Pancreas (tissue), 10 donors: ENCODE measurements at regions not wholly inside any gene's neighbourhood (a gene's known extent, or its start where the extent isn't known, plus 50 kb on each side); places are given as distances from the start of the nearest gene placed in this dataset.

Experiments
- ATAC-seq, 4 donors: fragments of 200-7000 bp; cut with Tn5 transposase; one replicate each; pipeline versions ENCODE4 v1.8.0 to v1.9.1; 2020; ENCODE audit warnings: mild to moderate bottlenecking in 4 of 4, moderate library complexity in 4 of 4
- DNase-seq, 6 donors: peaks; one replicate each; pipeline ENCODE4 v3.0.0-alpha.2; 2020
- FAIRE-seq: peaks from 2 replicates; lab custom pipeline; 2012; peaks lifted over from hg19 to GRCh38; lab: Jason Lieb, UNC
- H3K27ac ChIP-seq, 4 donors: fragments of 200-600 bp; sonication (generic); 1 replicate in 3 of 4; 2 replicates in 1 of 4; pipeline versions ENCODE4 v1.5.0 to v1.8.0; 2020
- H3K27me3 ChIP-seq, 4 donors: fragments of 200-600 bp; one replicate each; pipeline ENCODE4 v1.8.0; 2021
- H3K36me3 ChIP-seq, 3 donors: fragments of 200-600 bp; sonication (generic) in 1 of 3; one replicate each; pipeline versions ENCODE4 v1.5.0 to v1.8.0; 2020 to 2021
- H3K4me1 ChIP-seq, 3 donors: fragments of 200-600 bp; one replicate each; pipeline ENCODE4 v1.8.0; 2021
- H3K4me3 ChIP-seq, 4 donors: fragments of 200-600 bp; sonication (generic) in 2 of 4; one replicate each; pipeline versions ENCODE4 v1.5.0 to v1.8.0; 2020 to 2021
- H3K9me3 ChIP-seq, 4 donors: fragments of 200-600 bp; one replicate each; pipeline ENCODE4 v1.8.0; 2021
- WGBS, 2 donors: extraction: QIAGEN DNeasy Blood & Tissue Kit; methylation state at CpG; one replicate each; pipeline ENCODE4 v1.1.7; 2013; 5-methylcytosine and 5-hydroxymethylcytosine counted together
- intact Hi-C, 3 donors: fragments of 100-400 bp; cut with DNase I; formaldehyde crosslinking; loops; one replicate each; pipeline versions ENCODE4 v1.11.1 to v1.14.2; 2022
- TF ChIP-seq, protein P1 (sequence below), 4 donors: fragments of 200-600 bp; sonication (generic) in 3 of 4; IDR thresholded peaks; one replicate each; pipeline versions ENCODE4 v1.5.0 to v1.8.0; 2021; ENCODE audit warnings: antibody characterized with exemption in 4 of 4
- donor health status: healthy with polysubstance abuse.
- donor health status: DM: no; HTN: no; CAD: no; lungs with moderate emphysema.
- donor health status: DM: no; HTN: no; CAD: no.
- donor health status: control.
- donor health status: control.
- donor health status: Bipolar disorder and iron deficiency.
- donor health status: DM: yes; HTN: yes; CAD: no.
- donor health status: DM: no; HTN: no; CAD: no.
- donor health status: DM: no; HTN: no; CAD: no.
- donor health status: DM: yes; HTN: yes; CAD: no.

DNA sequence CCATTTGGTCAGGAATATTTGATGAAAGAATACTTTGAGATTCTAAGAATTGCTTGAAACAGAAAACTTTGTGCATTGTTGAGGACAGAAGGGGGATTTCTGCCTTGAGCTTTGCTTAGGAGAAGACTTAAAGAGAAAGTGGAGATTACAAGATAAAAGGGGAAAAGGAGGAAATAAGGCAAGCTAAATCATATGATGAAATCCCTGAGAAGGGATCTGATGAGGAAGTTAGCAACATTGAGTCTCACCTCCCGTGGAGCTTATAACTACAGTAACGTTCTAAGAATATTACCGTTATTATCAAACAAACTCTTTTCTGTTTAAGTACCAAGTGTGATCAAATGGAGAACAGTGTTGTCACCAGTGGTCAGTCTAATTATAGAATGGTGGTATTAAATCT lies 414.7 kb upstream of the NAALADL2 start:
- Histone ChIP-seq H3K9me3 (no peaks in the 10 kb centered on the region), H3K27ac (no peak overlapping the region), H3K4me1 (peaks cover 0 to 4% (median 0%) of the 10 kb centered on the region in 3 donors), H3K27me3 (no peaks in the 10 kb centered on the region), H3K36me3 (no peaks in the 10 kb centered on the region), H3K4me3 (no peak overlapping the region)
- ATAC-seq = no peak
- no peak for DNase-seq
- TF ChIP-seq, protein P1, sequence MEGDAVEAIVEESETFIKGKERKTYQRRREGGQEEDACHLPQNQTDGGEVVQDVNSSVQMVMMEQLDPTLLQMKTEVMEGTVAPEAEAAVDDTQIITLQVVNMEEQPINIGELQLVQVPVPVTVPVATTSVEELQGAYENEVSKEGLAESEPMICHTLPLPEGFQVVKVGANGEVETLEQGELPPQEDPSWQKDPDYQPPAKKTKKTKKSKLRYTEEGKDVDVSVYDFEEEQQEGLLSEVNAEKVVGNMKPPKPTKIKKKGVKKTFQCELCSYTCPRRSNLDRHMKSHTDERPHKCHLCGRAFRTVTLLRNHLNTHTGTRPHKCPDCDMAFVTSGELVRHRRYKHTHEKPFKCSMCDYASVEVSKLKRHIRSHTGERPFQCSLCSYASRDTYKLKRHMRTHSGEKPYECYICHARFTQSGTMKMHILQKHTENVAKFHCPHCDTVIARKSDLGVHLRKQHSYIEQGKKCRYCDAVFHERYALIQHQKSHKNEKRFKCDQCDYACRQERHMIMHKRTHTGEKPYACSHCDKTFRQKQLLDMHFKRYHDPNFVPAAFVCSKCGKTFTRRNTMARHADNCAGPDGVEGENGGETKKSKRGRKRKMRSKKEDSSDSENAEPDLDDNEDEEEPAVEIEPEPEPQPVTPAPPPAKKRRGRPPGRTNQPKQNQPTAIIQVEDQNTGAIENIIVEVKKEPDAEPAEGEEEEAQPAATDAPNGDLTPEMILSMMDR (IDR thresholded peaks at IDR 0.05) = no peak
- 88 to 91% methylated on average over 3 of the region's 3 CpGs for WGBS, 2 donors
- intact Hi-C loops = no loop called here
- FAIRE-seq = no peak

DNA sequence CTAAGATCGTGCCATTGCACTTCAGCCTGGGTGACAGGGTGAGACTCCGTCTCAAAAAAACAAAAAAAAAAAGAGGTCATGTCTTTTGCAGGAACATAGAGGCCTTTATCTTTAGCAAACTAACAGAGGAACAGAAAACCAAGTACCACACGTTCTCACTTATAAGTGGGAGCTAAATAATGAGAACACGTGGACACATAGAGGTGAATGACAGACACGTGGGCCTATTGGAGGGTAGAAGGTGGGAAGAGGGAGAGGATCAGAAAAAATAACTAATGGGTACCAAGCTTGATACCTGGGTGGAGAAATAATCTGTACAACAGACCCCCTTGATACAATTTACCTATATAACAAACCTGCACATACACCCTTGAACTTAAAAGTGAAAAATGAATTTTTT lies 401.4 kb upstream of the NAALADL2 start:
- H3K27me3 ChIP-seq = no peaks in the 10 kb centered on the region
- no peak overlapping the region for H3K27ac ChIP-seq
- H3K36me3 ChIP-seq = no peaks in the 10 kb centered on the region
- FAIRE-seq (no peak), DNase-seq (no peak), ATAC-seq (no peak)
- no peaks in the 10 kb centered on the region for H3K4me1 ChIP-seq
- 84 to 93% methylated on average over 5 of the region's 5 CpGs for WGBS, 2 donors
- TF ChIP-seq, protein P1 (IDR thresholded peaks at IDR 0.05) = no peak
- intact Hi-C loops = no loop called here
- H3K9me3 ChIP-seq = no peaks in the 10 kb centered on the region
- H3K4me3 ChIP-seq = no peak overlapping the region

DNA sequence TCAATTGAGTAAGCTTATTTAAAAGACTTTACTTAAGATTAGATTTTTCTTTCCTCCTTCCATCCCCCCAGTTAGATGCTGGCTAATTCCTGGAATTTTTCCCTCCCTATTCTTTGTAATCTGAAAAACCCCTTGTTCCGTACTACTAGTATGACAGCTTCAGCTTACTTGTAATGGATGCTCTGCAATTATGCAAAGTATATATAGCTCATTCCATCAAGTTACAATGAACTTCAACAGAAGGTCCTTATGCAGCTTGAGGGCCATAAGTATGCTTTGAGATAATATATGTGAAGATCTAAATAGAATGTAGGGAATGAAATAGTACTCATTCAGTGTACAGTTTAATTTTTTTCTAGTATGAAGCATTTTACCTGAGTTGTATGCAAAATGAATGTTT lies 398.3 kb upstream of the NAALADL2 start:
- H3K27ac ChIP-seq = no peak overlapping the region
- no peaks in the 10 kb centered on the region for H3K36me3 ChIP-seq
- intact Hi-C loops = no loop called here
- H3K27me3 ChIP-seq = no peaks in the 10 kb centered on the region
- no peak for DNase-seq
- no peak overlapping the region for H3K4me3 ChIP-seq
- WGBS, 2 donors = 42 to 49% methylated on average over 1 of the region's 1 CpG
- ATAC-seq = no peak
- no peaks in the 10 kb centered on the region for H3K9me3 ChIP-seq
- FAIRE-seq = no peak
- TF ChIP-seq, protein P1 (IDR thresholded peaks at IDR 0.05) = no peak
- no peaks in the 10 kb centered on the region for H3K4me1 ChIP-seq

DNA sequence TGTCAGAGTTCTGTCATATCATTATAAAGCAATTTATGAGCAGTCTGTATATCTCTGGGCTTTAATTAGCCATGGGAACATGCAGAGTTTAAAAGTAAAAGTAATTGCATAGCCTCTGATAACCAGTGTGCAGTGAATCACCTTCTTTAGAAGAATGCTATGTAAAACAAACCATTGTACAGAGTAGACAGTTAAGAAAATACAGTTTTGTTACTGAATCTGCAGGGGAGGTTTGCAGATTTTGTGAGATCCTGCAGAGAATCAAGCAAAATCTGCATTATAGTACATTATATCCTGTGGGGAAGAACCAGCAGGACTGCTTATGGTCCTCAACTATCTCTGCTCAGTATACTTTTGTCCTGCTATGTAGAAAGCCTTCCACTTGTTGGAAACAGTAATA lies 396.2 kb upstream of the NAALADL2 start:
- ATAC-seq (no peak), FAIRE-seq (no peak), DNase-seq (no peak)
- no peaks in the 10 kb centered on the region for H3K9me3 ChIP-seq
- H3K36me3 ChIP-seq = no peaks in the 10 kb centered on the region
- no peaks in the 10 kb centered on the region for H3K27me3 ChIP-seq
- intact Hi-C loops = no loop called here
- TF ChIP-seq, protein P1 (IDR thresholded peaks at IDR 0.05) = no peak
- H3K27ac ChIP-seq = no peak overlapping the region
- no peak overlapping the region for H3K4me3 ChIP-seq
- no peaks in the 10 kb centered on the region for H3K4me1 ChIP-seq

DNA sequence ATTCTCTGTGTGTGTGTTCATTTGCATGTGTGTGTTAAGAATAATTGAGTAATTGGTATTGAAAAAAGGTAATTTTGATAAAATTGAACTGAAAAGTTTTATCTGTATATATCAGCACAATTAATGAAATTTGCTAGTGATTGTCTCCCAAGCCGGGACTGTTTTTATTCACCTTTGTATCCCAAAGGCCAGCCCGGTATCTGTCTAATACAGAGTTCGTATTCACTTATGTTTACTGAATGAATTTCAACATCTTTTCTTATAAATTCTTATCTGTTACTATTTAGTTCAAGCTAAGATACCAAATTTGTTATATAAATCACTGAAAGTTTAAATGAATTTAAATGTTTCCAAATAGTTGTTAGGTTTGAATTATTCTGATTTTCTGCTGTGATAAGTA lies 394.0 kb upstream of the NAALADL2 start:
- intact Hi-C loops = no loop called here
- no peaks in the 10 kb centered on the region for H3K36me3 ChIP-seq
- H3K9me3 ChIP-seq = no peaks in the 10 kb centered on the region
- DNase-seq (no peak), ATAC-seq (no peak), FAIRE-seq (no peak)
- H3K4me3 ChIP-seq = no peak overlapping the region
- no peaks in the 10 kb centered on the region for H3K27me3 ChIP-seq
- no peaks in the 10 kb centered on the region for H3K4me1 ChIP-seq
- WGBS, 2 donors = 92 to 98% methylated on average over 3 of the region's 3 CpGs
- H3K27ac ChIP-seq = no peak overlapping the region
- TF ChIP-seq, protein P1 (IDR thresholded peaks at IDR 0.05) = no peak
